Nephron (organoid): ENCODE measurements at regions not wholly inside any gene's neighbourhood (a gene's known extent, or its start where the extent isn't known, plus 50 kb on each side); places are given as distances from the start of the nearest gene placed in this dataset.

ENCODE experiments used
- H3K27ac Mint-ChIP-seq, 3 experiments: 2 replicates each; pipeline ENCODE4 v1.8.0; 2020; ENCODE audit warnings: mixed read lengths in 3 of 3, mild to moderate bottlenecking in 2 of 3, moderate library complexity in 1 of 3
- H3K27me3 Mint-ChIP-seq: 2 replicates; pipeline ENCODE4 v1.8.0; 2021; ENCODE audit warnings: low read depth, mild to moderate bottlenecking, moderate library complexity, mixed read lengths
- H3K36me3 Mint-ChIP-seq: 2 replicates; pipeline ENCODE4 v1.8.0; 2020; ENCODE audit warnings: low read depth, mixed read lengths
- H3K4me1 Mint-ChIP-seq: 2 replicates; pipeline ENCODE4 v1.8.0; 2020; ENCODE audit warnings: mixed read lengths
- H3K4me3 Mint-ChIP-seq, 3 experiments: 2 replicates each; pipeline ENCODE4 v1.8.0; 2020; ENCODE audit warnings: mild to moderate bottlenecking in 3 of 3, mixed read lengths in 3 of 3, moderate library complexity in 2 of 3
- H3K9me3 Mint-ChIP-seq: 2 replicates; pipeline ENCODE4 v1.8.0; 2020; ENCODE audit warnings: mixed read lengths
- CTCF ChIP-seq, 3 experiments: fragments of 200-600 bp; sonication (generic); IDR thresholded peaks; one replicate each; pipeline ENCODE4 v1.5.0; 2021; ENCODE audit warnings: antibody characterized with exemption in 3 of 3; ENCODE audit not compliant: unreplicated experiment in 3 of 3

- peaks cover 12% of the 10 kb centered on the region for H3K9me3 Mint-ChIP-seq
- TF ChIP-seq CTCF (IDR thresholded peaks at IDR 0.05; ENCODE audit: unreplicated experiment in 3 of 3): no peak
- H3K4me3 Mint-ChIP-seq: no peak overlapping the region
- no peaks in the 10 kb centered on the region for H3K27me3 Mint-ChIP-seq
- H3K36me3 Mint-ChIP-seq: no peaks in the 10 kb centered on the region
- peak overlapping the region in 2 of 3 experiments; percentile 50 to 74 for H3K27ac Mint-ChIP-seq
- peaks cover 18% of the 10 kb centered on the region for H3K4me1 Mint-ChIP-seq
These were observed 72.7 kb upstream of the NALF2 start for GRCh38 chrX:69431420-69431819.

- TF ChIP-seq CTCF (IDR thresholded peaks at IDR 0.05; ENCODE audit: unreplicated experiment in 3 of 3): no peak
These were observed 73.3 kb upstream of the NALF2 start for GRCh38 chrX:69430785-69431184.

GRCh38 chrX:69429339-69430015 lies 74.6 kb upstream of the NALF2 start:
- no peaks in the 10 kb centered on the region for H3K27me3 Mint-ChIP-seq
- peak overlapping the region in 2 of 3 experiments; percentile 39 to 74 for H3K27ac Mint-ChIP-seq
- peaks cover 18% of the 10 kb centered on the region for H3K4me1 Mint-ChIP-seq

More at GRCh38 chrX:69430785-69431184, 73.3 kb upstream of the NALF2 start:
- Mint-ChIP-seq H3K9me3 (peaks cover 12% of the 10 kb centered on the region), H3K27me3 (no peaks in the 10 kb centered on the region), H3K4me1 (peaks cover 18% of the 10 kb centered on the region), H3K4me3 (no peak overlapping the region), H3K27ac (peak overlapping the region in 2 of 3 experiments; percentile 50 to 74), H3K36me3 (no peaks in the 10 kb centered on the region)

GRCh38 chrX:69428216-69428615 lies 75.9 kb upstream of the NALF2 start:
- Mint-ChIP-seq H3K36me3 (no peaks in the 10 kb centered on the region), H3K27ac (peak overlapping the region in 1 of 3 experiments; percentile 74), H3K27me3 (no peaks in the 10 kb centered on the region), H3K4me1 (peaks cover 18% of the 10 kb centered on the region), H3K4me3 (no peak overlapping the region), H3K9me3 (peaks cover 10% of the 10 kb centered on the region)
- TF ChIP-seq CTCF (IDR thresholded peaks at IDR 0.05; ENCODE audit: unreplicated experiment in 3 of 3): no peak

More at GRCh38 chrX:69429339-69430015, 74.6 kb upstream of the NALF2 start:
- no peak for TF ChIP-seq CTCF (IDR thresholded peaks at IDR 0.05; ENCODE audit: unreplicated experiment in 3 of 3)
- Mint-ChIP-seq H3K4me3 (peak overlapping the region in 2 of 3 experiments; percentile 2 to 17), H3K9me3 (peaks cover 10% of the 10 kb centered on the region), H3K36me3 (no peaks in the 10 kb centered on the region)

GRCh38 chrX:69424910-69425309 lies 79.2 kb upstream of the NALF2 start:
- Mint-ChIP-seq H3K4me1 (peaks cover 8% of the 10 kb centered on the region), H3K27me3 (no peaks in the 10 kb centered on the region)

More at GRCh38 chrX:69424910-69425309, 79.2 kb upstream of the NALF2 start:
- TF ChIP-seq CTCF (IDR thresholded peaks at IDR 0.05; ENCODE audit: unreplicated experiment in 3 of 3): no peak
- Mint-ChIP-seq H3K9me3 (peaks cover 15% of the 10 kb centered on the region), H3K36me3 (no peaks in the 10 kb centered on the region), H3K27ac (no peak overlapping the region), H3K4me3 (no peak overlapping the region)
